Activated CD4-positive, alpha-beta T cell treated with anti-CD3 and anti-CD28 coated beads, Interleukin-2, amount 50 U/mL, for 4 hours (primary cell): ENCODE measurements at regions not wholly inside any gene's neighbourhood (a gene's known extent, or its start where the extent isn't known, plus 50 kb on each side); places are given as distances from the start of the nearest gene placed in this dataset.
"Not testable (repeated sequence)": the region's sequence is repeated elsewhere in the genome, so short reads cannot be mapped to it uniquely, and the experiment has no call there.

ENCODE experiments used
- DNase-seq, 2 experiments: peaks; one replicate each; pipeline ENCODE4 v3.0.0-alpha.2; 2020

DNA sequence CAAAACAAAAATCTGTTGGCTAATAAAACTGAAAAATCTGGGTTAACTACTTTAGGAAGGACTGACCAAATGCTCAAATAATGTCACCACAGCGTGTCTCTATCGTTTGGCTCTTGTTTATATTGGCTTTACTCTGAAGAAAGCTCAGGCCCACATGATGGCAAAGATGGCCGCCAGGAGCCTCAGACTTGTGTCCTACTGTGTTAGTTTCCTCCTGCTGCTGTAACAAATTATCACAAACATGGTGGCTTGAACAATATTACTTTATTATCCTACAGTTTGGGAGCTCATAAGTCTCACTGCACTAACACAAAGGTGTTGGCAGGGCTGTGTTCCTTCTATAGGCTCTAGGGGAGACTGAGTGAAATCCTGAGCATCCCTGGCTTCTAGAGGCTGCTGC lies 303.0 kb downstream of the DAD1 start:
- no peak for DNase-seq

DNA sequence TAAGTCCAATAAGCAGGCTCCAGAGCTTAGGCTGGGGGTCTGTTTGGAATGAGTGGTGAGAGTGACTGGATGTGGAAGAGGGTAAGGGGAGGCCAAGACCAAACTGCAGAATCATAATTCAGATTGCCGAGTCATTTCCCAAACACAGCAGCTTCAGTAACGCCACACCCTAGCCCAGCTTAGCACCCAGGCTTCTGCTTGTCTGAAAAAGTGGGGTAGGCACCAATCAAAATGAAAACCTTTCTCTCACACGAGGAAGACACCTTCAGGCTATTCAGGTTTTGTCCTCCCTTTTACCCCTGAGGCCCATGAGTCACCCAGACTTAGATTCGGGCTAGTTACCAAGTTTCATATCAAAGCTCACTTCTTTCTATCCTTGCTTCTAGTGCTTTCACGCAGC lies 306.1 kb downstream of the DAD1 start:
- no peak for DNase-seq

DNA sequence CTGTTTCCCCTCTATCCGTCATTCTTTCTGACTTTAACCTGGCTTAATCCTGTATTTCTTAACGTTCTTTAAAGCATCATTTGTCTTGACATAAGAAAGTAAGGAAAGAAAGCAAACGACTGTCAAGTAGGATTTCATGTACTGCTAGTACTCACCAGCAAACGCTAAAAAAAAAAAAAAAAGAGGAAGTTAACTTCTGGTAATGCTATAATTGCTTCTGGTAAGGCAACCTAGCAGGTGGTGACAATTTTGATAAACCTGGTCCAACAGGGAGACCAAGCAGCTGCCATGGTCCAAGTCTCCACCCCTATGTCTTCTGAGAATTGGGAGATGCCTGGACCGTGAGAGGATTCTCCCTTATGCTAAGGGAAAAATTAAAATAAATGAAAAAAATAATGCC lies 306.6 kb downstream of the DAD1 start:
- no peak for DNase-seq

DNA sequence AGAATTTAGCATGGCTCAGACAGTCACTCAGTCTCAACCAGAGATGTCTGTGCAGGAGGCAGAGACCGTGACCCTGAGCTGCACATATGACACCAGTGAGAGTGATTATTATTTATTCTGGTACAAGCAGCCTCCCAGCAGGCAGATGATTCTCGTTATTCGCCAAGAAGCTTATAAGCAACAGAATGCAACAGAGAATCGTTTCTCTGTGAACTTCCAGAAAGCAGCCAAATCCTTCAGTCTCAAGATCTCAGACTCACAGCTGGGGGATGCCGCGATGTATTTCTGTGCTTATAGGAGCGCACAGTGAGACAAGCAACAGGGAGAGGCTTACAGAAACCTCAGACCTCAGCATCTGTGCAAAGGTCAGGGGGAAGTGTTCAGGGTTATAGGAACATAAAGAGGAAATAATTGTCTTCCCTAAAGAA lies 307.6 kb downstream of the DAD1 start:
- not testable (repeated sequence) for DNase-seq

DNA sequence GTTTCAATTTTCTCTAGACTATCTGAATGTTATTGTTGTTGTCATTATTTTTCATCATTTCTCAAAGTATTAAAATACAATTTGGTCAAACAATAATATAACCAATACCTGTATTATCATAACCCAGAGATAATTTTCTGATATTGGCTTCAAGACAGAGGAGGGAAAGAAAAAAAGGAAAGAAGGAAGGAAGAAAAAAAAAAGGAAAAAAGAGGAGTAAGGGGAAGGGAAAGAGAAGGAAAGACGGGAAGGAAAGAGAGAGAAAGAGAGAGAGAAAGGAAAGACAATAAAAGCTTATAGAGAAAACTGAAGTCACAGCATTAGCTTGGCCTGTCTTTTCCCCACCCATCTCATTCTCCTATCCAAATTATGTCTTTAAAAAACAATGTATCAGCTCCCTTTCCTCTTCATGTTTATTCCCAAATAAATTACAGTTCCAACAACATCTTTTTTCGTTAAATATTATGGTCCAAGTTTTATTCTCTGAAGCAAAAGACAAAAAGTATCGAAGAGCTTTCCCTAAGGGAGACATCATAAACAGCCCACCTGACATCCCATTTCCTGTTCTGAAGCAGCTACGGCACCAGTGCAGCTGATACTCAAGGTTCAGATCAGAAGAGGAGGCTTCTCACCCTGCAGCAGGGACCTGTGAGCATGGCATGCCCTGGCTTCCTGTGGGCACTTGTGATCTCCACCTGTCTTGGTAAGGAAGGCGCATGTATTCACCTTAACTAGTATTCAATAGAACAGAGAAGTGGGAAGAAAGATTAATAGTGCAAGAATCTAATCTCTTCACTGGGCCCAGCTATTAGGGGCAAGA lies 308.3 kb downstream of the DAD1 start:
- no peak for DNase-seq

DNA sequence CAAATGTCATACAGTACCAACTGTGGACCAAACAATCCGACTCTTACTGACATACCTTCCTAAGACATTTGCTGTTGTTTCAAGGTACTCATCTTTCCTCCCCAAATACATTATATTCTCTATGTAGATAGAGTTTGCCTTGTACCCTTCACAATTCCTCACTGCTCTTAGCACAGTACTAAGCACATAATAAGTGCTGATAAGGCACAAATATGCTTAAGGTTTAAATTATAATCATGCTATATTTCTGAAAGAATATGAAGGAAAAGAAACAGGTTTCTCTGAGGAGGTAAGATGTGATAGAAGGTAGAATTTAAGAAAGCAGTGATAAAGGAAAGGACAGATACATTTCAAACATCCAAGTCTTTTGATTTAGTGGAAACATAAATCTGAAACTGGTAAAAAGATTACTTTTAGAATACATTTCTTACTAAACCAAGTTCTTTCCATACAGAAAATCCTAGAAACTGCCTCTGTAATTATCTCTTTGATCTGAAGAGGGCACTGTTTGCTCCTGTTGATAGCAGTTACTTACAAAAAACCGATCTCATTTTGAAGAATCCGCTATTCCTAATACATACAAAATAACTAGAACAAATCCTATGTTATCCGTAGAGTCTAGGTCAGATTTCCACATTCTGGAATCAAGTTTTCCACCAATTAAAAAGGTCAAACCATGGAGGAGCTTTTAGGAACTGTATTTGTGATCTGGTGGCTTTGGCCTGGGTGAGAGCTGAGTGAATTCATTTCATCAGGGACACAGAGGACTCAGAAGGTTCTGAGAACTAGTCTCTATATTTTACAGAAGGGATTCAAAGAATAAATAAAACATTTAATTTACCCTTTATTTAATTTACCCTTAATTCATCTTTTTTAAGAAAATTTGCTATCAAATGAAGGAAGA lies 311.9 kb downstream of the DAD1 start:
- no peak for DNase-seq

DNA sequence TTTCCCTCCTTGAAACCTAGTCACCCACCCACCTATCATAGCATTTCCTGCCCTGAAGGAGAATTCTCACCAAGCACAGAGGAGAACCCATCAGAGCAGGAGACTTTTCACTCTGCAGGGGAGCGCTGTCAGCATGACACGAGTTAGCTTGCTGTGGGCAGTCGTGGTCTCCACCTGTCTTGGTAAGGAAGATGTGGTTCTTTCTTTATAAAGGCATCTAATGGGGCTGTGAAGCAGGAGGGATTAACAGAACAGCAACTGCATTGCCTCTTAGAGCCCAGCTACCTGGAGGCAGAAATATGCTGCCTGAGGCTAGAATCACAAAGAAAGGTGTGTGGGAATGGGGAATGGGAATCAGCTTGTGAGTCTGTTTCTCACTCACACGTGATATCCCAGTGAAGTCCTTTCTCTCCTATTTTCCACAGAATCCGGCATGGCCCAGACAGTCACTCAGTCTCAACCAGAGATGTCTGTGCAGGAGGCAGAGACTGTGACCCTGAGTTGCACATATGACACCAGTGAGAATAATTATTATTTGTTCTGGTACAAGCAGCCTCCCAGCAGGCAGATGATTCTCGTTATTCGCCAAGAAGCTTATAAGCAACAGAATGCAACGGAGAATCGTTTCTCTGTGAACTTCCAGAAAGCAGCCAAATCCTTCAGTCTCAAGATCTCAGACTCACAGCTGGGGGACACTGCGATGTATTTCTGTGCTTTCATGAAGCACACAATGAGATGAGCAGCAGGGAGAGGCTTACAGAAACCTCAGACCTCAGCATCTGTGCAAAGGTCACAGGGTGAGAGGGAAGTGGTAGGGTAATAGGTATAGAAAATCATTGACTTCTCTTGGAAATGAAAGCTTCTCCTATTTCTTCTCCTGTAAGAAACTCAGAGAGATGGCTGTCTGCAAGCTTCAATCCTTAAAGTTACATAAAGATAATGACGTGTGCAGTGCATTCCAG lies 316.9 kb downstream of the DAD1 start:
- no peak for DNase-seq

DNA sequence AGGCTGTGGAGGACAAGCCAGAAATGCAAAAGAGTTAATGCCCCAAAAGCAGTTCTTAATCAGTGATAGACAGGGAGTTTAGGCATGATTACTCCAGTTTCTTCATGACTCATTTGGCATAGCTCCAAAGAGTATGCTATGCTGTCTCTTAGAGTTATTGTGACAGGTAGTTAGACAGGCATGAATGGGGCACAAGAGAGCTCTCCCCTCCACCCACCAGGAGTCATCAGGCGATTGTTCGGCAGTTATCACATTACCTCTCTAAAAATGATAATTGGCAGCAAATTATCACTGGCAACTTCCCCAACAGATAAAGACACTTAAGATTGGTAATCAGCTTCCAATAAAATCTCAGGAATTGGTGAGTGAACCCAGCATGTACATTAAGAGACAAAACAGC lies 320.1 kb downstream of the DAD1 start:
- no peak for DNase-seq

DNA sequence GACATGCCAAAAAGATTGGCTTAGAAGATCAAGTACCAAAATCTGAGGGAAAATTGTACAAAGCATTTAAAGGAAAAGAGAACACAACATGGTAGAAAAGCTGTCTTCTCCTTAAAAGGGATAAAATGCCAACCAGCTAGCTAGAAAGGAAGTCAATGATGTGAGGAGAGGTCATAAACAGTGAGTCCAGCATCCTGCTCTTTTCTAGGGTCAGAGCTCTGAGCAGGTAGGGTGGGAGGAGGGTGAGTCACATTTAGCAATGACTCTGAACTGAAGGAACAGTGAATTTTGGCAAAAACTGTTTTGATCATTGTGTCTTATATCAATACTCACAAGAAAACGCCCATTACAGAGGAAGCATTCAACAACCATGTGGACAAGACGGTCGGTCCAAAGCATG lies 322.3 kb downstream of the DAD1 start:
- no peak for DNase-seq

DNA sequence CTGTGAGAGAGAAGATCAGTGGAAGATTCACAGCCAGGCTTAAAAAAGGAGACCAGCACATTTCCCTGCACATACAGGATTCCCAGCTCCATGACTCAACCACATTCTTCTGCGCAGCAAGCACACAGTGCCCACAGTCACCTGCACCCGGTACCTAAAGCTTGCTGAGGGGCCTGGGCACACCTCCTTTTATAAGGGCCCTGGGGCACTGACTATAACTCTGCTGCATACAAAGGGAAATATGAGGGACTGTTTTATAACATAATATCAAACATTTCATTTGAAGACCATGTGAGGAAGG lies 322.9 kb downstream of the DAD1 start:
- no peak for DNase-seq

DNA sequence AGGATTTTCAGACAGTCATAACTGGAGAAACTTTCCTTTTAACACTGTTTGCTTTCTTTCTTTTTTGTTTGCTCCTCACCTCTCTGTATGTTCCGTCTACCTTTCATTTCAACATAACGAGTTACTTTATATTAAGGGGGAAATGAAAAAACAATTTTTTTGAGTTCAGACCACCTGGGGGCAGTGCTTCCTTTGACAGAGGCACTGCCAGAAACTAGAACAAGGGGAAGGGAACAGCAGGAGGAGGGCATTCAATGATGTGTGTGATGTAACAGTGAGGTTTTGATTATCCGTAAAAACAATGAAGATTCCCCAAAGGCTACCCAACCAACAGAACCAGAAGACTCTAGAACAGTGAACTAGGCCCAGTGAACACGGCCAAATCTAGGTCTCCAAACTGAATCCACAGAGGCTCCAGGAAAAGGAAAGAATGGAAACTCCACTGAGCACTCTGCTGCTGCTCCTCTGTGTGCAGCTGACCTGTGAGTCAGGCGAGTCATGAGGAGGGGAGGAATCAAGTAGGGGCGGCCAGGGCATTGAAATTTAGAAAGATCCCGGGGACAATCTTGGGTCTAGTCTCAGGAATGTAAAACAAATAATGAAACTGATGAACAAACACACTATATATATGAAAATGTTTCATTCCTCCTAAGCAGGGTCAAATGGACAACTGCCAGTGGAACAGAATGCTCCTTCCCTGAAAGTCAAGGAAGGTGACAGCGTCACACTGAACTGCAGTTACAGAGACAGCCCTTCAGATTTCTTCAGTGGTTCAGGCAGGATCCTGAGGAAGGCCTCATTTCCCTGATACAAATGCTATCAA lies 323.5 kb downstream of the DAD1 start:
- DNase-seq = no peak

DNA sequence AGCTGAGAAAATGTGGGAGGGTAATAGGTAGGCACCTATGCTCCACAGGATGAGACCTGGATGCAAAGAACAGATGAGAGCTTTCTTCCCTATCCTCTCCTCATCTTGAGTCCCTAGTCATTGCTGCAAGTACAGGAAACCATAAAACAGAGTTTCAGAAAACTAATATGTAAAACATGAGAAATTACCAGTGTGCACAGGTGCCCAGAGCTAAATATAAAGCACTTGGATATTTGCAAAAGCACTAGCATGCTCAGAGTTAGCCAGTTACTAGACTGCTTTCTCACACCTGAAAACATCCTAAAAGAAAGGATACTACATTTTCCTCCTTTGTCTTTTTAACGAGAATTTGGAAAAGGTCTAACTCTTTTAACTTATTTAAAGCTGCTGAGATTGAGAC lies 324.3 kb downstream of the DAD1 start:
- DNase-seq = no peak

DNA sequence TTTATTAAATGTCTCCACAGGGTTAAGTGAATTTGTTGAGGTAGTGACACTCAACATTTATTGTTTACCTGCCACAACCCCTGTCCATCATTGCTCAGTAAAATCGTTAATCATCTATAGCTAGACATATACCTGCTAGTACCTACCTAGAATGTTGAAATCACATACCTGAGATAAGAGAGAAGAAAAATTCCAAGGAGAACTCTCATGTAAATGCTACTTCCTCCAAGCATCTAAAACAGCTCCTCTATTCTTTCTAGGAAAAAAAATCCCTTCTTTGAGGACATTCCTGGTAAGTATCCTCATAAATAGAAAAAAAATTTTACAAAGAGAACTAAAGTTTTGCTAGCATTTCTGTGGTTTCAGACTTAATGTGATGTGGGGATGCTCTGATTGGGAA lies 325.1 kb downstream of the DAD1 start:
- DNase-seq = no peak

DNA sequence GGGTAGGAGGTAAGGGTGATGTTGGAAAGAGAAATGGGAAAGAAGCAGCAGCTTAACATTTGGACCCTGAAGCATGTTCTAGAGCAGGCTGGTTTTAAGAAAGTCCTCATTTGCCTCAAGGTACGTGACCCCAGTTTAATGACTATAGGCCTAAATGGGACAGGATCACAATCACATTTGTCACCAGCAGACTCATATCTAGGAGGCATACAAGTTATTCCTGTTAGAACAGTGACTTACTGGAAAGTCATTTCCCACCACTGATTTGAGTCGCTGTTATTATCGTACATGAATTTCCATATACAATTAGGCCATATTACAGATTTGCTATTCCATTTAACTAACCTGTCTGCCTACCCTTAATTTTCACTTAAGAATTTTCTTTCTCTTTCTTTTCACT lies 326.1 kb downstream of the DAD1 start:
- no peak for DNase-seq

DNA sequence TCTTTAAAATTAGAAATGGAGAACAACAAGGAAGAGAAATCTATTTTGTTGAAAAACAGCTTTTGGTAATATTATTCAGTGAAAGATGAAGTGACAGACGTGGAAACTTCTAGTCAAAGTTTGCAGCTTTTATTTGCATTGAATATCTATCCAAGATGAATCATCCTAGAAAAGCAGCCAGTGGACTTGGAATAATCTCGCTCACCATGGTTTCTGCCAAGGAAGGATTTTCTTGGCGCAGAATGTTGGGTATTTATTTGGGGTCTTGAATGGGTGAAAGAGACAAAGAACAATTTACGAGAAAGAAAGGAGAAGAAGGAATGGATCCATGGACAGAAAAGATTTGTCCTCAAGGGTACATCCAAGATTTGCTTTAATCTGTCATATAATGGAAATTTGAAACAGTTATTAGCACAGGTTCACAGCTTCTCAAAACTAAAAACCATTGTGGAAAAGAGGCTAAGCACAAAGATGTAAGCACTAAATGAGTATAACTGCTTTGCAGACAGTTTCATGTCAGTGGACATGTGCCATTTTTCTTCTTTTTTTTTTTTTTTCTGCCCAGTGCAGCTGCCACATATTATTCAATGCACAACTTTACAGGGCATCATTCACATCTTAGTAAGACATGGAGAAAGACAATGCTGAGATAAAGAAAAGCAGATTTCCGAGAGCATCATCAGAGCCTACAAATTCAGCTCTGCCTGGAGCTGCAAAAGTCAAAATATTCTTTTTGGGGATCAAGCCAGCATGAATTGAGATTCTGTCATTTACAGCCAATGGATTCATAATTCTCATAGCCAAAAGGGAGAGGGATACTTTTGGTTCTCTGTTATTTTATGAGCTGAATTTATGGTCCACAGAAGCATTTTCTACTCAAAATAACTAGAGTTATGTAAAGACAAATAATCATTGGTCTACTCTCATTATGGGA lies 333.7 kb downstream of the DAD1 start:
- DNase-seq = no peak

DNA sequence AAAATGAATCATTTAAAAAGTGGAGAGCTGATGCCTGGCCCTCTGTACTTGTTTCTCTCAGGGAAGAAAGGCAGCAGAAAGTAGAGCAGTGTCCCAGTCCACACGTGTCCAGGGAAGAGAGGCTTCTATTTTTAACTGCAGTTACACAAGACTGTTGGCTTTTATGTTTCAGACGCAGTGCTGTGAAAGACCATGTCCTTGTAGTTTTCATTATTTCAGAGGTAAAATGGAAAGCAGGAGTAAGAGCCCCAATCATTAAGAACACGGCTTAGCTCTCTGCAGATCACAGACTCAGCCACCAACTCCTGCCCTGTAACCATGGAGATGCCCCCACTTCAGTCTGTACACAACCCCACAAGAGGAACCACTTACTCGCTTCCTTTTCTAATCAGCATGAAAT lies 336.3 kb downstream of the DAD1 start:
- DNase-seq = no peak

DNA sequence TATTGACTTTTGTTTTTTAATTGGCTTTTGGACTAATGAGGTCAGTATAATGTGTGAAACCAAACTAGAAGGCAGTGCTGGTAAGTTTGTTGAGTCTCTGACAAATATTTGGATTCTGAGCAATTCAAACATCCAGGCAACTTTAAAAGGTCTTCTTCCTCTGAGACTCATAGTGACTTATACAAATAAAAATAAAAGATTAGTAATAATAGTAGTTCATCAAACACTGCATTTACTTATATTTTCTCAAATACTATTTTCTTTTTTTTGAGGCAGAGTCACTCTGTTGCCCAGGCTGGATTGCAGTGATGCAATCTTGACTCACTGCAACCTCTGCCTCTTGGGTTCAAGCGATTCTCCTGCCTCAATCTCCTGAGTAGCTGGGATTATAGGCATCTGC lies 337.9 kb downstream of the DAD1 start:
- no peak for DNase-seq

DNA sequence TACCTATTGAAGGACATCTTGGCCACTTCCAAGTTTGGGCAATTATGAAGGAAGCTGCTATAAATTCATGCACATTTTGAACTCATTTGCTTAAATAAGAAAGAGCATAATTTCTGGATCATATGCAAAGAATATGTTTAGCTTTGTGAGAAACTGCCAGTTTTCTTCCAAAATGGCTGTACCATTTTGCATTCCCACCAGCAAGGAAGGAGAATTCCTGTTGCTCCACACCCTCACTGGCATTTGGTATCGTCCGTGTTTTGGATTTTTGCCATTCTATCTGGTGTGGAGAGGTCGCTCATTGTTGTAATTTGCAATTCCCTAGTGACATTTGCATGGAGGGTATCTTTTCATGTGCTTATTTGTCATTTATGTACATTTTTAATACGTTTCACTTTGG lies 339.3 kb downstream of the DAD1 start:
- DNase-seq = no peak

DNA sequence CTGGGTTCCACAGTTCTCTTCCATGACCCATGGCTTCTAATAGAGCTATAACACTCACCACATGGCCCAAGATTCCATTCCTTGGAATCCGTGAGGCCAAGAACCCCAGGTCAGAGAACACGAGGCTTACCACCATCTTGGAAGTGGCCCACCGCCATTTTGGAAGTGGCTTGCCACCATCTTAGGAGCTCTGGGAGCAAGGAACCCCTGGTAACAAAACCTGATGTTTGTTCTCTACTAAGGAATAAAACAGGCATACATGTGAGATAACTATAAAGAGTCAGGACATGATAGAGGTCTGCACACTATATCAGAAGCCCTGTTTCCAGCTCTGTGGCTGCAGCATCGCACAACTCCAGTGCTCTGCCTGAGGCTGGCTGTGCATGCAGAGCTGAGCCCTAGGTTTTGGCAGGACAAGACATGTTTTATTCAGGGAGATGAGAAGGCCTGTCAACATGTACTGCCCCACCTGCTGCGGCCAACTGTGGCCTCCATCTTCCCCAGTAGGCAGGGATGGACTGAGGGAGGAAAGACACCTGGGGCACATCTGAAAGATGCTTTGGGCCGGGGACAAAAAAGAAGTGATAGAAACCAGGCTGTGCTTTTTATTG lies 344.9 kb downstream of the DAD1 start:
- DNase-seq = no peak

DNA sequence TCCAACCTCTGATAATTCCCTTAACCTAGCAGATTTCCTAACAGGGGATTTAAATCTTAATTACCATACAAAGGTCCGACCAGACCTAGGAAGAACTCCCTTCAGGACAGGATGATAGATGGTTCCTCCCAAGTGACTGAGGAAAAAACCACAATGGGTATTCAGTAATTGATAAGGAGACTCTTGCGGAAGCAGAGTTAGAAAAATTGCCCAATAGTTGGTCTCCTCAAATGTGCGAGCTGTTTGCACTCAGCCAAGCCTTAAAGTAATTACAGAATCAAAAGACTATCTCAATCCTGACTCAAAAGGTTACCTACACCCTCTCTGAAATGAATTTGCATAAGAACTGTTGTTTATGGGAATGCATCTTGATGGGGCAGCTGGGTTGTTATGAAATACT lies 350.7 kb downstream of the DAD1 start:
- DNase-seq = not testable (repeated sequence)

DNA sequence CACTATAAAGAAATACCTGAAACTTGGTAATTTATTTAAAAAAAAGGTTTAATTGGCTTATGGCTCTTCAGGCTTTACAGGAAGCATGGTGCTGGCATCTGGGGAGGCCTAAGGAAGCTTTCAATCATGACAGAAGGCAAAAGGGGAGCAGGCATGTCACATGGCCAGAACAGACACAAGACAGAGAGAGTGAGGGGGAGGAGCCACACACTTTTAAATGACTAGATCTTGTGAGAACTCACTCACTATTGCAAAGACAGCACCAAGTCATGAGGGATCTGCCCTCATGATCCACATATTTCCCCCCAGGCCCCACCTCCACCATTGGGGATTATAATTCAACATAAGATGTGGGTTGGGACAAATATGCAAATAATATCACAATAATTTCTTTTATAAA lies 355.6 kb downstream of the DAD1 start:
- DNase-seq = no peak
